ENCODE measurements at regions not wholly inside any gene's neighbourhood (a gene's known extent, or its start where the extent isn't known, plus 50 kb on each side); places are given as distances from the start of the nearest gene placed in this dataset.

DNA sequence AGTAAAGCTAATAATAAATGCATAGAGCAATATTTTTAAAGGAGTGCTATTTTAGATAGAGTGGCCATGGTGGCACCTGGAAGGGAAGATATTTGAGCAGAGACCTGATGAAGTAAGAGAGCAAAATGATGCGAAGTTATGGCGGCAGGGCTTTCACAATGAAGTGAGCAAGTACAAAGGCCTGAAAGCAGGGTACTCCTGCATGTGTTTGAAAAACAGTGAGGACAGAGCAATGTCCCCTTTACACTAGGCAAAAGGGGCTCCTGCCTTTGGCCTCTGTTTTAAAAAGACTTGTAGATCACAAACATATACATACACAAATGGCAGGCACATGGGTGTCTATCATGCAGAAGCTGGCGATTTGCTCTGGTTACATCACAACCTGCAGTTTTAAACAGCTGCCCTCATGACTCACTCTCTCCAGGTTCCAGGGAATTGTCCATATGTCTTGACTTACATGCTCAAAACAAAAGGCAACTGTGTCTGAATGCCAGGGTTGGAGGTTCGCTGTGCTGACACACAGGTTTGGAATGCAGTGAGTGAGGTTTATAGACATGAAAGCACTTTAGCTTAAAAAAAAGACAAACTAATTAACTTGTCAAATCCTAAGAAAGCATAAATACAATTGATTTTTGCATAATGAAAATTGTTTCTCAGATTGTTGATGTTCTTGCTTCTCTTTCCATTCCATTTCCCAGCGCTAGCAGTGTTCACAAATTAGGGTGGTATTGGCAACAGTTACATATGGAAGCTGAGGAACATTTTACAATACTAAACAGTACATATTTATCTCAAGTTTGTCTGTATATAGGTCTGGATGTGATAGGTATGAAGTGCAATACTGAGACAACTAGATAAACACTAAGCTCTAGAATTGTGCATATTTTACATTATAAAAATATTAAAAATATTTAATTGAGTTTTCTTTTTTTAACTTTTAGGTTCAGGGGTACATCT lies 313.9 kb downstream of the BARHL2 start (continued):
- TF ChIP-seq, protein P1, sequence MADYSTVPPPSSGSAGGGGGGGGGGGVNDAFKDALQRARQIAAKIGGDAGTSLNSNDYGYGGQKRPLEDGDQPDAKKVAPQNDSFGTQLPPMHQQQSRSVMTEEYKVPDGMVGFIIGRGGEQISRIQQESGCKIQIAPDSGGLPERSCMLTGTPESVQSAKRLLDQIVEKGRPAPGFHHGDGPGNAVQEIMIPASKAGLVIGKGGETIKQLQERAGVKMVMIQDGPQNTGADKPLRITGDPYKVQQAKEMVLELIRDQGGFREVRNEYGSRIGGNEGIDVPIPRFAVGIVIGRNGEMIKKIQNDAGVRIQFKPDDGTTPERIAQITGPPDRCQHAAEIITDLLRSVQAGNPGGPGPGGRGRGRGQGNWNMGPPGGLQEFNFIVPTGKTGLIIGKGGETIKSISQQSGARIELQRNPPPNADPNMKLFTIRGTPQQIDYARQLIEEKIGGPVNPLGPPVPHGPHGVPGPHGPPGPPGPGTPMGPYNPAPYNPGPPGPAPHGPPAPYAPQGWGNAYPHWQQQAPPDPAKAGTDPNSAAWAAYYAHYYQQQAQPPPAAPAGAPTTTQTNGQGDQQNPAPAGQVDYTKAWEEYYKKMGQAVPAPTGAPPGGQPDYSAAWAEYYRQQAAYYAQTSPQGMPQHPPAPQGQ (CRISPR knock-in tag; IDR thresholded peaks at IDR 0.05; ENCODE audit: borderline replicate concordance) = no peak
- TF ChIP-seq ZNF891 (CRISPR knock-in tag; IDR thresholded peaks at IDR 0.05) = no peak
- no peak for TF ChIP-seq U2AF1 (optimal IDR thresholded peaks at IDR 0.05; ENCODE audit: low read depth, low read length)
- TF ChIP-seq ZNF674 (CRISPR knock-in tag; IDR thresholded peaks at IDR 0.05; ENCODE audit: low read depth) = no peak
- no peak for TF ChIP-seq MED1 (CRISPR knock-in tag; IDR thresholded peaks at IDR 0.05)
- TF ChIP-seq NFKBIZ (CRISPR knock-in tag; IDR thresholded peaks at IDR 0.05) = no peak
- peak in 1 of 2 experiments; percentile 26; a peak in 1 of 4 replicates for TF ChIP-seq EP300 (IDR thresholded peaks at IDR 0.05; ENCODE audit: low read depth in 2 of 2, low read length in 2 of 2)
- no peak for TF ChIP-seq EP300 (CRISPR knock-in tag; IDR thresholded peaks at IDR 0.05; ENCODE audit: borderline replicate concordance)
- TF ChIP-seq, protein P2, sequence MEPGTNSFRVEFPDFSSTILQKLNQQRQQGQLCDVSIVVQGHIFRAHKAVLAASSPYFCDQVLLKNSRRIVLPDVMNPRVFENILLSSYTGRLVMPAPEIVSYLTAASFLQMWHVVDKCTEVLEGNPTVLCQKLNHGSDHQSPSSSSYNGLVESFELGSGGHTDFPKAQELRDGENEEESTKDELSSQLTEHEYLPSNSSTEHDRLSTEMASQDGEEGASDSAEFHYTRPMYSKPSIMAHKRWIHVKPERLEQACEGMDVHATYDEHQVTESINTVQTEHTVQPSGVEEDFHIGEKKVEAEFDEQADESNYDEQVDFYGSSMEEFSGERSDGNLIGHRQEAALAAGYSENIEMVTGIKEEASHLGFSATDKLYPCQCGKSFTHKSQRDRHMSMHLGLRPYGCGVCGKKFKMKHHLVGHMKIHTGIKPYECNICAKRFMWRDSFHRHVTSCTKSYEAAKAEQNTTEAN (CRISPR knock-in tag; conservative IDR thresholded peaks at IDR 0.05) = no peak
- TF ChIP-seq, protein P3, sequence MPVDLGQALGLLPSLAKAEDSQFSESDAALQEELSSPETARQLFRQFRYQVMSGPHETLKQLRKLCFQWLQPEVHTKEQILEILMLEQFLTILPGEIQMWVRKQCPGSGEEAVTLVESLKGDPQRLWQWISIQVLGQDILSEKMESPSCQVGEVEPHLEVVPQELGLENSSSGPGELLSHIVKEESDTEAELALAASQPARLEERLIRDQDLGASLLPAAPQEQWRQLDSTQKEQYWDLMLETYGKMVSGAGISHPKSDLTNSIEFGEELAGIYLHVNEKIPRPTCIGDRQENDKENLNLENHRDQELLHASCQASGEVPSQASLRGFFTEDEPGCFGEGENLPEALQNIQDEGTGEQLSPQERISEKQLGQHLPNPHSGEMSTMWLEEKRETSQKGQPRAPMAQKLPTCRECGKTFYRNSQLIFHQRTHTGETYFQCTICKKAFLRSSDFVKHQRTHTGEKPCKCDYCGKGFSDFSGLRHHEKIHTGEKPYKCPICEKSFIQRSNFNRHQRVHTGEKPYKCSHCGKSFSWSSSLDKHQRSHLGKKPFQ (CRISPR knock-in tag; IDR thresholded peaks at IDR 0.05; ENCODE audit: insufficient replicate concordance) = no peak
- TF ChIP-seq, protein P4, sequence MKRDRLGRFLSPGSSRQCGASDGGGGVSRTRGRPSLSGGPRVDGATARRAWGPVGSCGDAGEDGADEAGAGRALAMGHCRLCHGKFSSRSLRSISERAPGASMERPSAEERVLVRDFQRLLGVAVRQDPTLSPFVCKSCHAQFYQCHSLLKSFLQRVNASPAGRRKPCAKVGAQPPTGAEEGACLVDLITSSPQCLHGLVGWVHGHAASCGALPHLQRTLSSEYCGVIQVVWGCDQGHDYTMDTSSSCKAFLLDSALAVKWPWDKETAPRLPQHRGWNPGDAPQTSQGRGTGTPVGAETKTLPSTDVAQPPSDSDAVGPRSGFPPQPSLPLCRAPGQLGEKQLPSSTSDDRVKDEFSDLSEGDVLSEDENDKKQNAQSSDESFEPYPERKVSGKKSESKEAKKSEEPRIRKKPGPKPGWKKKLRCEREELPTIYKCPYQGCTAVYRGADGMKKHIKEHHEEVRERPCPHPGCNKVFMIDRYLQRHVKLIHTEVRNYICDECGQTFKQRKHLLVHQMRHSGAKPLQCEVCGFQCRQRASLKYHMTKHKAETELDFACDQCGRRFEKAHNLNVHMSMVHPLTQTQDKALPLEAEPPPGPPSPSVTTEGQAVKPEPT (CRISPR knock-in tag; IDR thresholded peaks at IDR 0.05; ENCODE audit: low read depth) = no peak
- peak; percentile 54; the same call in 1 of the 2 replicates for TF ChIP-seq HMG20A (CRISPR knock-in tag; IDR thresholded peaks at IDR 0.05; ENCODE audit: borderline replicate concordance)
- TF ChIP-seq, protein P5, sequence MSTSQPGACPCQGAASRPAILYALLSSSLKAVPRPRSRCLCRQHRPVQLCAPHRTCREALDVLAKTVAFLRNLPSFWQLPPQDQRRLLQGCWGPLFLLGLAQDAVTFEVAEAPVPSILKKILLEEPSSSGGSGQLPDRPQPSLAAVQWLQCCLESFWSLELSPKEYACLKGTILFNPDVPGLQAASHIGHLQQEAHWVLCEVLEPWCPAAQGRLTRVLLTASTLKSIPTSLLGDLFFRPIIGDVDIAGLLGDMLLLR (CRISPR knock-in tag; IDR thresholded peaks at IDR 0.05) = no peak
- TF ChIP-seq CREB1 (IDR thresholded peaks at IDR 0.05) = 0 out of 2 replicates have a peak, but pooled peaks have one; percentile 8
- TF ChIP-seq CREB1 (CRISPR knock-in tag; IDR thresholded peaks at IDR 0.05) = peak; percentile 67; the same call in 1 of the 2 replicates
- peak; percentile 53 for TF ChIP-seq FOXA3 (CRISPR knock-in tag; IDR thresholded peaks at IDR 0.05)
- TF ChIP-seq ZNF558 (CRISPR knock-in tag; IDR thresholded peaks at IDR 0.05; ENCODE audit: borderline replicate concordance) = no peak
- no peak for TF ChIP-seq RFXAP (CRISPR knock-in tag; IDR thresholded peaks at IDR 0.05; ENCODE audit: borderline replicate concordance)
- TF ChIP-seq ZNF510 (CRISPR knock-in tag; IDR thresholded peaks at IDR 0.05; ENCODE audit: low read depth) = no peak
- TF ChIP-seq U2AF2 (IDR thresholded peaks at IDR 0.05; ENCODE audit: low read depth, low read length) = no peak

Data from HepG2 (cell line).